ENCODE measurements at regions not wholly inside any gene's neighbourhood (a gene's known extent, or its start where the extent isn't known, plus 50 kb on each side); places are given as distances from the start of the nearest gene placed in this dataset.

DNA sequence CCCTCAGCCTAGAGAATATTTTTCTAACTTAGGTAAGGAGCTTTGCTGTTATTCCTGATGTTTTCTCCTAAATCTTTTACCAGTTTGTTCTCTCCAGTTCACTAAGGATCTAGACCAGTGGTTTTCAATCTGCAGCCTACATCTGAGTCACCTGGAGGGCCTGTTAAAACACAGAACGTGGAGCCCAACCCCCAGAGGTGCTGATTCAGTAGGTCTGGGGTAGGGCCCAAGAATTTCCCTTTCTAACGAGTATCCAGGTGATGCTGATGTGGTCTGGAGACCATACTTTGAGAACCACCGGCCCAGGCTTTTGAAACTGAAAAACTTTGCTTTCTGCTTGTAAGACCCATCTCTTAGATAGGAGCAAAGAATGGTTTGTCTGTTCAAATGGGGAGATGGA is 51.2 kb upstream of the KMT2E start:
- Histone ChIP-seq H3K27ac (peak overlapping the region in 1 of 2 donors; percentile 48), H3K4me1 (no peaks in the 10 kb centered on the region), H3K4me3 (no peak overlapping the region), H3K36me3 (no peaks in the 10 kb centered on the region), H3K27me3 (no peaks in the 10 kb centered on the region), H3K9me3 (no peaks in the 10 kb centered on the region)
- DNase-seq (ENCODE audit: low spot score in 2 of 2), result no peak
- intact Hi-C loops (cut with DNase I; ENCODE audit: low total_unique reads), result no loop called here
- TF ChIP-seq, protein P1, sequence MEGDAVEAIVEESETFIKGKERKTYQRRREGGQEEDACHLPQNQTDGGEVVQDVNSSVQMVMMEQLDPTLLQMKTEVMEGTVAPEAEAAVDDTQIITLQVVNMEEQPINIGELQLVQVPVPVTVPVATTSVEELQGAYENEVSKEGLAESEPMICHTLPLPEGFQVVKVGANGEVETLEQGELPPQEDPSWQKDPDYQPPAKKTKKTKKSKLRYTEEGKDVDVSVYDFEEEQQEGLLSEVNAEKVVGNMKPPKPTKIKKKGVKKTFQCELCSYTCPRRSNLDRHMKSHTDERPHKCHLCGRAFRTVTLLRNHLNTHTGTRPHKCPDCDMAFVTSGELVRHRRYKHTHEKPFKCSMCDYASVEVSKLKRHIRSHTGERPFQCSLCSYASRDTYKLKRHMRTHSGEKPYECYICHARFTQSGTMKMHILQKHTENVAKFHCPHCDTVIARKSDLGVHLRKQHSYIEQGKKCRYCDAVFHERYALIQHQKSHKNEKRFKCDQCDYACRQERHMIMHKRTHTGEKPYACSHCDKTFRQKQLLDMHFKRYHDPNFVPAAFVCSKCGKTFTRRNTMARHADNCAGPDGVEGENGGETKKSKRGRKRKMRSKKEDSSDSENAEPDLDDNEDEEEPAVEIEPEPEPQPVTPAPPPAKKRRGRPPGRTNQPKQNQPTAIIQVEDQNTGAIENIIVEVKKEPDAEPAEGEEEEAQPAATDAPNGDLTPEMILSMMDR (IDR thresholded peaks at IDR 0.05), result no peak
- TF ChIP-seq POLR2AphosphoS5 (IDR thresholded peaks at IDR 0.05), result no peak
- TF ChIP-seq POLR2A (IDR thresholded peaks at IDR 0.05), result no peak

DNA sequence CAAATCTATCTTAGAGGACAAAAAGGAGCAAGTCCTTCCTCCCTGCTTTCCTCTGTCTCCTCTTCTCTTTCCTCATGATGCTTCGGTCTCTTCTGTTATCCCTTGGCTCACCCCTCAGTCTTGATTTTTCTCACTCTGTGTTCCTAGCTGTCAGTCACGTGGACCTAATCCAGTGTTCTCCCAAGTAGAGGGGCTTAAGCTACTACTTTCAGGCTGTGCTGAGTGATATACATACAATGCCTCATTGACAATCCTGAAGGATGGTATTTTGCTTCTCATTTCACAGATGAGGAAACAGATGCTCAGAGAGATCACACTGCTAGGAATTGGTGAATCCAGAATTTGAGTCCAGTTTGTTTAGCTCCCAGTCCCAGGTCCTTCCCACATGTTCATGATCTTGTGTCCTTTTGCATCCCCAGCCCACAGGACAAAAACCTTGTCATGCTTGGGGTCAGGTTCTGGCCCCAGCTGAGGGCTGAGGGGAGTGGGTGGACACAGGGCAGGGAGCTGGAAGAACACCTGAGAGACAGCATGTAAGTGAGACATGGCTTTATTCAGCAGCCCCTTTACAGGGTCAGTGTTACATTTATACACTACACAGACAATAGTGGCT is 50.5 kb upstream of the KMT2E start:
- peak overlapping the region in 1 of 2 donors; percentile 58 for H3K27ac ChIP-seq
- intact Hi-C loops (cut with DNase I; ENCODE audit: low total_unique reads), result no loop called here

DNA sequence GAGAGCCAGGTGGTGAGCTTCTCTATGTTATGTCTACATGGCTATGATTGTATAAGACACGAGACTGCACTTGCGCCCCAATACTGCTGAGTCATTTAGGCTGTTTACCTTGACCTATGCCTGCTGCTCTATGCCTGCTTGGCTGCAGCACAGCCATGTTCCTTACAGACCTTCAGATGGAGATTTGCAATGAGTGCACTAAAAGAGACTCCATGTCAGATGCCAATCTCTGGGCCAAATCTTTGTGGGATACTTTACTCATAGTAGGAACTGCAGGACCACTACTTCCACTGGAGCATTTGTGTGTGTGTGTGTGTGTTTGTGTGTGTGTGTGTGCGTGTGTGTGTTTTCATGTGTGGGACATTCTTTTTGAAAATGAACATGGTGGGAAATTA is 50.0 kb upstream of the KMT2E start:
- Histone ChIP-seq H3K4me1 (no peaks in the 10 kb centered on the region), H3K27ac (peak overlapping the region in 1 of 2 donors; percentile 58)
- intact Hi-C loops (cut with DNase I; ENCODE audit: low total_unique reads), result no loop called here

More for the DNA sequence above, 50.5 kb upstream of the KMT2E start:
- DNase-seq (ENCODE audit: low spot score in 2 of 2), result no peak
- H3K4me3 ChIP-seq, result no peak overlapping the region
- no peaks in the 10 kb centered on the region for H3K9me3 ChIP-seq
- H3K4me1 ChIP-seq, result no peaks in the 10 kb centered on the region
- H3K36me3 ChIP-seq, result no peaks in the 10 kb centered on the region
- TF ChIP-seq POLR2AphosphoS5 (IDR thresholded peaks at IDR 0.05), result no peak
- TF ChIP-seq, protein P1 (IDR thresholded peaks at IDR 0.05), result no peak
- TF ChIP-seq POLR2A (IDR thresholded peaks at IDR 0.05), result no peak
- H3K27me3 ChIP-seq, result no peaks in the 10 kb centered on the region

More for the DNA sequence above, 50.0 kb upstream of the KMT2E start:
- Histone ChIP-seq H3K4me3 (no peak overlapping the region), H3K9me3 (no peaks in the 10 kb centered on the region), H3K36me3 (no peaks in the 10 kb centered on the region), H3K27me3 (no peaks in the 10 kb centered on the region)
- TF ChIP-seq, protein P1 (IDR thresholded peaks at IDR 0.05), result no peak
- no peak for TF ChIP-seq POLR2AphosphoS5 (IDR thresholded peaks at IDR 0.05)
- TF ChIP-seq POLR2A (IDR thresholded peaks at IDR 0.05), result no peak
- no peak for DNase-seq (ENCODE audit: low spot score in 2 of 2)
